22Rv1 (cell line): ENCODE measurements at regions not wholly inside any gene's neighbourhood (a gene's known extent, or its start where the extent isn't known, plus 50 kb on each side); places are given as distances from the start of the nearest gene placed in this dataset.

ENCODE experiments used
- H3K27ac ChIP-seq: fragments of 450-650 bp; 2 replicates; pipeline ENCODE4 v1.5.1; 2017
- CTCF ChIP-seq: fragments of 450-650 bp; IDR thresholded peaks from 2 replicates; pipeline ENCODE4 v1.5.1; 2017; ENCODE audit warnings: mild to moderate bottlenecking
- ZFX ChIP-seq: fragments of 450-650 bp; IDR thresholded peaks from 2 replicates; pipeline ENCODE4 v1.6.1; 2017; ENCODE audit warnings: antibody characterized with exemption, borderline replicate concordance

- TF ChIP-seq CTCF (no peak), ZFX (no peak)
- no peak overlapping the region for H3K27ac ChIP-seq
Observed at GRCh38 chr7:41051062-41051461, 651.8 kb downstream of the INHBA start.

DNA sequence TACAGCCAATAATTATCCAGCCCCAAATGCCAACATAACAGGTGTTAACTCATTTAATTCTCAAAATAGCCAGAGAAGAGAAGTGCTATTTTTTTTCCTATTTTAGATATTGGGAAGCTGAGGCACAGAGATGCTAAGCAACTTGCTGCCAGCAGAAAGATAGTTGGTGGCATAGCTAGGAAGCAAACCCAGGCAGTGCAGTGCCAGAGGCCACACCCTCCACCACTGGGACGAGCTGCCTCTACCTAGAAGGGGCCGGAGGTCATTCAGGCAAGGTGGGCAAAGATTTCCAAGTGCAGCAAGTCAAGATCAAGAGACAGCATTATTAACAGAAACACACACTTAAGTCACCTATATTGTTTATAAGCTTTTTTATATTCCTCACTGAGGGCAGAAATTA lies 654.1 kb downstream of the INHBA start:
- no peak overlapping the region for H3K27ac ChIP-seq

GRCh38 chr7:41047789-41048191 lies 655.1 kb downstream of the INHBA start:
- no peak overlapping the region for H3K27ac ChIP-seq
- no peak for TF ChIP-seq CTCF
- TF ChIP-seq ZFX, result no peak

More for the DNA sequence above, 654.1 kb downstream of the INHBA start:
- no peak for TF ChIP-seq ZFX
- TF ChIP-seq CTCF, result no peak

GRCh38 chr7:41047211-41047610 lies 655.7 kb downstream of the INHBA start:
- no peak overlapping the region for H3K27ac ChIP-seq
- TF ChIP-seq CTCF, result no peak
- no peak for TF ChIP-seq ZFX

DNA sequence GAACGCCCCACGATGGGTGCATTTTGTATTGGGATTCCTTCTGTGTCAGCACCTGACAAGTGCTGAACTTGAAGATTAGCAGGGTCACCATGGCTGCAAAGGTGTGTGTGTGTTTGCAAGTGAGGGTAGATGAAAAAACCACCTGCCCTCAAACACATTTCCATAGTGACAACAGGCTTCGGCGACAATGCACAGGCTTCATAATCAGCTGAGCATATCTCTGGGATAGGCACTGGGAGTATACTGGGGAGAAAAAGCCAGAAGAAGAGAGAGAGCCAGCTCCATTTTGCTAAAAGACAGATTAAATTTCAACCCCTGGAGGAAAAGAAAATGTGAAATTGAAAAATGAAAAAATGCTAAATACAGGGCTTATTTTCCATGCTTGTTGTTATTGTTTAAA lies 656.1 kb downstream of the INHBA start:
- H3K27ac ChIP-seq, result no peak overlapping the region
- no peak for TF ChIP-seq CTCF
- TF ChIP-seq ZFX, result no peak

- H3K27ac ChIP-seq, result no peak overlapping the region
Observed at GRCh38 chr7:41046221-41046761, 656.6 kb downstream of the INHBA start.

More at GRCh38 chr7:41046221-41046761, 656.6 kb downstream of the INHBA start:
- TF ChIP-seq CTCF, result no peak
- TF ChIP-seq ZFX, result no peak
